H1 (cell line): ENCODE measurements at regions not wholly inside any gene's neighbourhood (a gene's known extent, or its start where the extent isn't known, plus 50 kb on each side); places are given as distances from the start of the nearest gene placed in this dataset.

Experiments used
- ATF2 ChIP-seq: IDR thresholded peaks from 2 replicates; pipeline ENCODE4 v1.6.1; 2012; ENCODE audit warnings: low read length, inconsistent platforms
- CEBPB ChIP-seq: IDR thresholded peaks from 2 replicates; pipeline ENCODE4 v1.6.1; 2012; ENCODE audit warnings: low read depth, low read length
- CHD2 ChIP-seq: IDR thresholded peaks from 2 replicates; pipeline ENCODE4 v1.6.1; 2012; ENCODE audit warnings: low read length, improper control_type of control experiment
- JUN ChIP-seq: IDR thresholded peaks from 2 replicates; pipeline ENCODE4 v1.6.1; 2011; ENCODE audit warnings: low read depth, mild to moderate bottlenecking, improper control_type of control experiment, low read length
- RFX5 ChIP-seq: IDR thresholded peaks from 2 replicates; pipeline ENCODE4 v1.6.1; 2011; ENCODE audit warnings: low read depth, low read length, improper control_type of control experiment, borderline replicate concordance
- RNF2 ChIP-seq: fragments of 200-900, 300-1000 bp; sonication (generic); IDR thresholded peaks from 2 replicates; pipeline ENCODE4 v1.7.1; 2016; ENCODE audit warnings: borderline replicate concordance, low read depth, mild to moderate bottlenecking, antibody characterized with exemption, low read length; ENCODE audit not compliant: poor library complexity, severe bottlenecking; ENCODE audit errors: missing control alignments
- TF ChIP-seq, protein P1 (sequence below): IDR thresholded peaks from 2 replicates; pipeline ENCODE4 v1.6.1; 2012; ENCODE audit warnings: inconsistent platforms
- TF ChIP-seq, protein P2 (sequence below), 3 experiments: IDR thresholded peaks; 1 replicate in 2 of 3; 2 replicates in 1 of 3; pipeline versions ENCODE4 v1.5.1 to v1.6.1; 2011; ENCODE audit warnings: low read length in 3 of 3, mild to moderate bottlenecking in 3 of 3, inconsistent platforms in 2 of 3, low read depth in 1 of 3, moderate library complexity in 1 of 3; ENCODE audit not compliant: insufficient read depth in 1 of 3; ENCODE audit errors: control extremely low read depth in 1 of 3

- TF ChIP-seq, protein P1, sequence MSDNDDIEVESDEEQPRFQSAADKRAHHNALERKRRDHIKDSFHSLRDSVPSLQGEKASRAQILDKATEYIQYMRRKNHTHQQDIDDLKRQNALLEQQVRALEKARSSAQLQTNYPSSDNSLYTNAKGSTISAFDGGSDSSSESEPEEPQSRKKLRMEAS: no peak
- TF ChIP-seq RFX5: no peak
- no peak for TF ChIP-seq CHD2
- no peak for TF ChIP-seq CEBPB
- TF ChIP-seq, protein P2, sequence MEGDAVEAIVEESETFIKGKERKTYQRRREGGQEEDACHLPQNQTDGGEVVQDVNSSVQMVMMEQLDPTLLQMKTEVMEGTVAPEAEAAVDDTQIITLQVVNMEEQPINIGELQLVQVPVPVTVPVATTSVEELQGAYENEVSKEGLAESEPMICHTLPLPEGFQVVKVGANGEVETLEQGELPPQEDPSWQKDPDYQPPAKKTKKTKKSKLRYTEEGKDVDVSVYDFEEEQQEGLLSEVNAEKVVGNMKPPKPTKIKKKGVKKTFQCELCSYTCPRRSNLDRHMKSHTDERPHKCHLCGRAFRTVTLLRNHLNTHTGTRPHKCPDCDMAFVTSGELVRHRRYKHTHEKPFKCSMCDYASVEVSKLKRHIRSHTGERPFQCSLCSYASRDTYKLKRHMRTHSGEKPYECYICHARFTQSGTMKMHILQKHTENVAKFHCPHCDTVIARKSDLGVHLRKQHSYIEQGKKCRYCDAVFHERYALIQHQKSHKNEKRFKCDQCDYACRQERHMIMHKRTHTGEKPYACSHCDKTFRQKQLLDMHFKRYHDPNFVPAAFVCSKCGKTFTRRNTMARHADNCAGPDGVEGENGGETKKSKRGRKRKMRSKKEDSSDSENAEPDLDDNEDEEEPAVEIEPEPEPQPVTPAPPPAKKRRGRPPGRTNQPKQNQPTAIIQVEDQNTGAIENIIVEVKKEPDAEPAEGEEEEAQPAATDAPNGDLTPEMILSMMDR (IDR thresholded peaks at IDR 0.05; ENCODE audit: control extremely low read depth in 1 of 3, insufficient read depth in 1 of 3, low read depth in 1 of 3, low read length in 3 of 3): no peak
- TF ChIP-seq JUN: no peak
- TF ChIP-seq RNF2: no peak
- TF ChIP-seq ATF2: no peak
Measured at GRCh38 chr5:36423578-36424307, 122.0 kb upstream of the RANBP3L start.
